HepG2 (cell line): ENCODE measurements at regions not wholly inside any gene's neighbourhood (a gene's known extent, or its start where the extent isn't known, plus 50 kb on each side); places are given as distances from the start of the nearest gene placed in this dataset.

Source experiments
- ATAC-seq: fragments of 200-7000 bp; cut with Tn5 transposase; 3 replicates; pipeline ENCODE4 v1.9.1; 2020; ENCODE audit warnings: mild to moderate bottlenecking, moderate library complexity
- BruUV-seq: library from RNA; stranded (reverse); fragments of 400-500 nt; replicated peaks from 2 replicates; lab custom pipeline; 2021; lab: Mats Ljungman, UMichigan
- CTCF ChIA-PET: fragments of 300-600 bp; formaldehyde crosslinking; extraction: SDS; loops from one replicate; lab custom pipeline; 2021; ENCODE audit warnings: low total read pairs, inconsistent platforms, low intra/inter-chr PET ratio; lab: Yijun Ruan, JAX
- POLR2A ChIA-PET: fragments of 350-600 bp; sonication (Branson Sonifier 250); formaldehyde crosslinking; loops from one replicate; lab custom pipeline; 2020; ENCODE audit warnings: antibody characterized with exemption, inconsistent platforms; lab: Yijun Ruan, JAX
- DNase-seq: peaks from one replicate; pipeline ENCODE4 v3.0.0-alpha.2; 2015; ENCODE audit warnings: low spot score
- FAIRE-seq: peaks from 3 replicates; lab custom pipeline; 2011; peaks lifted over from hg19 to GRCh38; lab: Jason Lieb, UNC
- H2AFZ ChIP-seq: one replicate; pipeline ENCODE4 v1.6.1; 2011; ENCODE audit warnings: low read length, inconsistent platforms
- H3K27ac ChIP-seq: fragments of 300-600 bp; 3 replicates; pipeline ENCODE4 v1.8.0; 2011; ENCODE audit warnings: mixed run types, mild to moderate bottlenecking, mixed read lengths, low read length, inconsistent platforms; ENCODE audit not compliant: insufficient read depth; ENCODE audit errors: extremely low read length
- H3K27me3 ChIP-seq, 2 experiments: fragments of 200-600 bp in 1 of 2; 2 replicates in 1 of 2; 3 replicates in 1 of 2; pipeline versions ENCODE4 v1.6.0 to v1.8.0; 2011; ENCODE audit warnings: low read length in 2 of 2, mild to moderate bottlenecking in 2 of 2, moderate library complexity in 2 of 2, inconsistent platforms in 1 of 2; ENCODE audit not compliant: insufficient read depth in 2 of 2, control insufficient read depth in 1 of 2
- H3K36me3 ChIP-seq, 2 experiments: fragments of 200-600 bp in 1 of 2; replicated peaks in 1 of 2; 2 replicates in 1 of 2; 3 replicates in 1 of 2; pipeline versions ENCODE4 v1.5.1 to v1.8.0; 2011; ENCODE audit warnings: low read length in 2 of 2, inconsistent platforms in 1 of 2; ENCODE audit not compliant: insufficient read depth in 2 of 2, control insufficient read depth in 1 of 2
- H3K4me1 ChIP-seq: 2 replicates; pipeline ENCODE4 v1.5.1; 2012; ENCODE audit warnings: low read length, inconsistent platforms; ENCODE audit not compliant: insufficient read depth
- H3K4me2 ChIP-seq: 2 replicates; pipeline ENCODE4 v1.6.0; 2011; ENCODE audit warnings: low read depth, low read length, inconsistent platforms
- H3K4me3 ChIP-seq, 3 experiments: fragments of 200-600 bp in 1 of 3; sonication (generic), shearing (Covaris generic) in 1 of 3; replicated peaks in 1 of 3; 2 replicates each; pipeline ENCODE4 v1.5.1; 2011 to 2016; ENCODE audit warnings: low read length in 3 of 3, inconsistent platforms in 2 of 3, low read depth in 2 of 3, mild to moderate bottlenecking in 2 of 3, control low read depth in 1 of 3, mixed read lengths in 1 of 3; ENCODE audit not compliant: insufficient read depth in 1 of 3
- H3K79me2 ChIP-seq: one replicate; pipeline ENCODE4 v1.6.1; 2011; ENCODE audit warnings: low read length, inconsistent platforms; ENCODE audit not compliant: insufficient read depth
- H3K9ac ChIP-seq: 2 replicates; pipeline ENCODE4 v1.6.0; 2011; ENCODE audit warnings: mild to moderate bottlenecking, low read depth, low read length, inconsistent platforms; ENCODE audit not compliant: insufficient read depth
- H3K9me3 ChIP-seq: 2 replicates; pipeline ENCODE4 v1.5.1; 2012; ENCODE audit warnings: mild to moderate bottlenecking, low read length
- H4K20me1 ChIP-seq: 2 replicates; pipeline ENCODE4 v1.6.0; 2011; ENCODE audit warnings: inconsistent platforms, mild to moderate bottlenecking, low read length, moderate library complexity; ENCODE audit not compliant: insufficient read depth
- CHCHD3 ChIP-seq: sonication (generic); formaldehyde crosslinking; IDR thresholded peaks from 2 replicates; pipeline ENCODE4 v1.8.0; 2022; ENCODE audit warnings: mild to moderate bottlenecking, missing genetic modification reagents, moderate library complexity
- GABPB1 ChIP-seq: IDR thresholded peaks from 2 replicates; pipeline ENCODE4 v1.6.1; 2016; ENCODE audit warnings: mild to moderate bottlenecking, missing genetic modification reagents, moderate library complexity, missing compliant biosample characterization
- GTF3A ChIP-seq: sonication (generic); formaldehyde crosslinking; conservative IDR thresholded peaks from 2 replicates; pipeline ENCODE4 v1.4.0; 2020; ENCODE audit warnings: mild to moderate bottlenecking, missing genetic modification reagents
- JUNB ChIP-seq: sonication (generic); formaldehyde crosslinking; IDR thresholded peaks from 2 replicates; pipeline ENCODE4 v1.8.0; 2022; ENCODE audit warnings: missing genetic modification reagents, mild to moderate bottlenecking, borderline replicate concordance
- RBM39 ChIP-seq: fragments of 200-400 bp; formaldehyde crosslinking; IDR thresholded peaks from one replicate; pipeline ENCODE4 v1.6.1; 2018; ENCODE audit warnings: antibody characterized with exemption, mild to moderate bottlenecking, low read depth, low read length; ENCODE audit not compliant: poor library complexity, severe bottlenecking
- SAFB2 ChIP-seq: sonication (generic); formaldehyde crosslinking; IDR thresholded peaks from 2 replicates; pipeline ENCODE4 v1.5.1; 2020; ENCODE audit warnings: missing genetic modification reagents, low read depth, mild to moderate bottlenecking, borderline replicate concordance
- ZFAT ChIP-seq: sonication (generic); formaldehyde crosslinking; conservative IDR thresholded peaks from 2 replicates; pipeline ENCODE4 v1.8.1; 2023; ENCODE audit warnings: missing genetic modification reagents, inconsistent platforms
- ZNF792 ChIP-seq: IDR thresholded peaks from 2 replicates; pipeline ENCODE4 v1.6.1; 2016
- WGBS: methylation state at CpG from one replicate; pipeline ENCODE4 v1.1.6; 2017; ENCODE audit warnings: low lambda C conversion rate; 5-methylcytosine and 5-hydroxymethylcytosine counted together
- in situ Hi-C: cut with HindIII; loops from 2 replicates; pipeline ENCODE4 v1.10.0; 2017; ENCODE audit warnings: low pct_unique_long_range_greater_than_20kb; ENCODE audit not compliant: extremely low pct_ligation_motif_present
- intact Hi-C: fragments of 100-400 bp; cut with micrococcal nuclease; formaldehyde crosslinking; loops from one replicate; pipeline ENCODE4 v1.10.0; 2022; ENCODE audit not compliant: unreplicated experiment
- TF ChIP-seq, protein P1 (sequence below): sonication (generic); formaldehyde crosslinking; IDR thresholded peaks from 2 replicates; pipeline ENCODE4 v1.4.0; 2020; ENCODE audit warnings: mild to moderate bottlenecking, missing genetic modification reagents
- TF ChIP-seq, protein P2 (sequence below): sonication (generic); formaldehyde crosslinking; IDR thresholded peaks from 2 replicates; pipeline ENCODE4 v1.8.0; 2022; ENCODE audit warnings: missing genetic modification reagents, low read depth, mild to moderate bottlenecking, borderline replicate concordance
- TF ChIP-seq, protein P3 (sequence below): sonication (generic); formaldehyde crosslinking; IDR thresholded peaks from 2 replicates; pipeline ENCODE4 v1.4.0; 2020; ENCODE audit warnings: missing genetic modification reagents
- TF ChIP-seq, protein P4 (sequence below): IDR thresholded peaks from 2 replicates; pipeline ENCODE4 v1.4.0; 2020; ENCODE audit warnings: mild to moderate bottlenecking, missing genetic modification reagents
- TF ChIP-seq, protein P5 (sequence below): IDR thresholded peaks from 2 replicates; pipeline ENCODE4 v1.6.1; 2018; ENCODE audit warnings: missing genetic modification reagents

DNA sequence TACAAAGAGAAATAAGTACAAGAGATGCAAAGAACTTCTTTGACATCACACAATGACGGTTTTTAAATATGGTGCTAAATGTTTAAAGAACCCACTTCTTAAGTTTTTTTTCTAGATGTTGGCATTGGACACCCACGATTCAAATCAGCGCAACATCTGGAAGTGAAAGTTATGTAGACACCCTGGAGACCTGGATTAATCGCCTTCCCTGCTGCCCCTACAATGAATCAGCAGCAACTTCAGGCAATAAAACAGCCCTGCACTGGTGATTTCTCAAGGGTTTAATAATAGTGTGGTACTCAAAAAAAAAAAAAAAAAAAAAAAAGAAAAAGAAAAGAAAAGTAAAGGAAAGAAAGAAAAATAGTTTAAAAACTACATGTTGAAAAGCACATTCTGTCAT, 248.3 kb downstream of the NUF2 start (continued):
- TF ChIP-seq, protein P1, sequence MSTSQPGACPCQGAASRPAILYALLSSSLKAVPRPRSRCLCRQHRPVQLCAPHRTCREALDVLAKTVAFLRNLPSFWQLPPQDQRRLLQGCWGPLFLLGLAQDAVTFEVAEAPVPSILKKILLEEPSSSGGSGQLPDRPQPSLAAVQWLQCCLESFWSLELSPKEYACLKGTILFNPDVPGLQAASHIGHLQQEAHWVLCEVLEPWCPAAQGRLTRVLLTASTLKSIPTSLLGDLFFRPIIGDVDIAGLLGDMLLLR (CRISPR knock-in tag) = no peak
- no peak for TF ChIP-seq RBM39
- no peak for TF ChIP-seq GABPB1

DNA sequence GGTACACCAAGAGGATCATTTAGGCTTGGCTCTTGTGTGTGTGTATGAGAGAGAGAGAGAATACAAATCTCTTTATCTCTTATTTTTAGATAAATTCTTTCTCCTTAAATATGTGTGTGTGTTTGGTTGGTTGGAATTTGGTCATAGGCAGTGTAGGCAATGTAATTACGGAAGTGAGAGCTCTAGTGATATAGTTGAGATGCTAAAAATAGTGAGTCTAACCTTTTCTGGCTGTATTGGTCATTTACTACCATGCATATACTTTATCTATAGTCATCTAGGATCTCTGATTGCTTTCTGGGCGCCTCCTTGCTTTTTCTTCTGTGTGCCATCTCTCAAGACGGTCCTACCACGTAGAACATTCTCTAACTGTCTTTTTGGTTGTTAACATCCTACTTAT, 250.2 kb downstream of the NUF2 start:
- no peak for ATAC-seq
- H3K4me2 ChIP-seq = no peak overlapping the region
- BruUV-seq = no TSS peak
- 1% methylated on average over 4 of the region's 4 CpGs for WGBS
- no peak overlapping the region for H3K27ac ChIP-seq
- POLR2A ChIA-PET = no interaction called here
- H3K36me3 ChIP-seq = no peaks in the 10 kb centered on the region
- no peaks in the 10 kb centered on the region for H3K9me3 ChIP-seq
- CTCF ChIA-PET = no interaction called here
- no peaks in the 10 kb centered on the region for H3K79me2 ChIP-seq
- no peak for DNase-seq
- FAIRE-seq = no peak
- H3K4me1 ChIP-seq = no peaks in the 10 kb centered on the region
- H3K9ac ChIP-seq = no peak overlapping the region
- H4K20me1 ChIP-seq = no peaks in the 10 kb centered on the region
- H2AFZ ChIP-seq = no peak overlapping the region
- in situ Hi-C loops (no loop called here), intact Hi-C loops (no loop called here)
- no peak overlapping the region for H3K4me3 ChIP-seq
- no peaks in the 10 kb centered on the region; a peak in 1 of 5 replicates for H3K27me3 ChIP-seq
- TF ChIP-seq, protein P2, sequence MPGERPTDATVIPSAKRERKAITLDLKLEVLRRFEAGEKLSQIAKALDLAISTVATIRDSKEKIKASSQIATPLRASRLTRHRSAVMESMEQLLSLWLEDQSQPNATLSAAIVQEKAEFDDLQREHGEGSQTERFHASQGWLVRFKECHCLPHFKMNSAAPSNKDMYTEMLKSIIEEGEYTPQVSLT = no peak
- TF ChIP-seq JUNB (CRISPR knock-in tag) (no peak), ZFAT (CRISPR knock-in tag) (no peak), CHCHD3 (CRISPR knock-in tag) (no peak), SAFB2 (no peak), GTF3A (CRISPR knock-in tag) (no peak), ZNF792 (CRISPR knock-in tag) (no peak)
- TF ChIP-seq, protein P3, sequence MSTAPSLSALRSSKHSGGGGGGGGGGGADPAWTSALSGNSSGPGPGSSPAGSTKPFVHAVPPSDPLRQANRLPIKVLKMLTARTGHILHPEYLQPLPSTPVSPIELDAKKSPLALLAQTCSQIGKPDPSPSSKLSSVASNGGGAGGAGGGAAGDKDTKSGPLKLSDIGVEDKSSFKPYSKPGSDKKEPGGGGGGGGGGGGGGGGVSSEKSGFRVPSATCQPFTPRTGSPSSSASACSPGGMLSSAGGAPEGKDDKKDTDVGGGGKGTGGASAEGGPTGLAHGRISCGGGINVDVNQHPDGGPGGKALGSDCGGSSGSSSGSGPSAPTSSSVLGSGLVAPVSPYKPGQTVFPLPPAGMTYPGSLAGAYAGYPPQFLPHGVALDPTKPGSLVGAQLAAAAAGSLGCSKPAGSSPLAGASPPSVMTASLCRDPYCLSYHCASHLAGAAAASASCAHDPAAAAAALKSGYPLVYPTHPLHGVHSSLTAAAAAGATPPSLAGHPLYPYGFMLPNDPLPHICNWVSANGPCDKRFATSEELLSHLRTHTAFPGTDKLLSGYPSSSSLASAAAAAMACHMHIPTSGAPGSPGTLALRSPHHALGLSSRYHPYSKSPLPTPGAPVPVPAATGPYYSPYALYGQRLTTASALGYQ (CRISPR knock-in tag) = no peak
- TF ChIP-seq, protein P4, sequence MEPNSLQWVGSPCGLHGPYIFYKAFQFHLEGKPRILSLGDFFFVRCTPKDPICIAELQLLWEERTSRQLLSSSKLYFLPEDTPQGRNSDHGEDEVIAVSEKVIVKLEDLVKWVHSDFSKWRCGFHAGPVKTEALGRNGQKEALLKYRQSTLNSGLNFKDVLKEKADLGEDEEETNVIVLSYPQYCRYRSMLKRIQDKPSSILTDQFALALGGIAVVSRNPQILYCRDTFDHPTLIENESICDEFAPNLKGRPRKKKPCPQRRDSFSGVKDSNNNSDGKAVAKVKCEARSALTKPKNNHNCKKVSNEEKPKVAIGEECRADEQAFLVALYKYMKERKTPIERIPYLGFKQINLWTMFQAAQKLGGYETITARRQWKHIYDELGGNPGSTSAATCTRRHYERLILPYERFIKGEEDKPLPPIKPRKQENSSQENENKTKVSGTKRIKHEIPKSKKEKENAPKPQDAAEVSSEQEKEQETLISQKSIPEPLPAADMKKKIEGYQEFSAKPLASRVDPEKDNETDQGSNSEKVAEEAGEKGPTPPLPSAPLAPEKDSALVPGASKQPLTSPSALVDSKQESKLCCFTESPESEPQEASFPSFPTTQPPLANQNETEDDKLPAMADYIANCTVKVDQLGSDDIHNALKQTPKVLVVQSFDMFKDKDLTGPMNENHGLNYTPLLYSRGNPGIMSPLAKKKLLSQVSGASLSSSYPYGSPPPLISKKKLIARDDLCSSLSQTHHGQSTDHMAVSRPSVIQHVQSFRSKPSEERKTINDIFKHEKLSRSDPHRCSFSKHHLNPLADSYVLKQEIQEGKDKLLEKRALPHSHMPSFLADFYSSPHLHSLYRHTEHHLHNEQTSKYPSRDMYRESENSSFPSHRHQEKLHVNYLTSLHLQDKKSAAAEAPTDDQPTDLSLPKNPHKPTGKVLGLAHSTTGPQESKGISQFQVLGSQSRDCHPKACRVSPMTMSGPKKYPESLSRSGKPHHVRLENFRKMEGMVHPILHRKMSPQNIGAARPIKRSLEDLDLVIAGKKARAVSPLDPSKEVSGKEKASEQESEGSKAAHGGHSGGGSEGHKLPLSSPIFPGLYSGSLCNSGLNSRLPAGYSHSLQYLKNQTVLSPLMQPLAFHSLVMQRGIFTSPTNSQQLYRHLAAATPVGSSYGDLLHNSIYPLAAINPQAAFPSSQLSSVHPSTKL (CRISPR knock-in tag) = no peak
- TF ChIP-seq, protein P5, sequence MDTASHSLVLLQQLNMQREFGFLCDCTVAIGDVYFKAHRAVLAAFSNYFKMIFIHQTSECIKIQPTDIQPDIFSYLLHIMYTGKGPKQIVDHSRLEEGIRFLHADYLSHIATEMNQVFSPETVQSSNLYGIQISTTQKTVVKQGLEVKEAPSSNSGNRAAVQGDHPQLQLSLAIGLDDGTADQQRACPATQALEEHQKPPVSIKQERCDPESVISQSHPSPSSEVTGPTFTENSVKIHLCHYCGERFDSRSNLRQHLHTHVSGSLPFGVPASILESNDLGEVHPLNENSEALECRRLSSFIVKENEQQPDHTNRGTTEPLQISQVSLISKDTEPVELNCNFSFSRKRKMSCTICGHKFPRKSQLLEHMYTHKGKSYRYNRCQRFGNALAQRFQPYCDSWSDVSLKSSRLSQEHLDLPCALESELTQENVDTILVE (CRISPR knock-in tag) = no peak
